Upper lobe of right lung (tissue), 1 donor: ENCODE measurements at regions not wholly inside any gene's neighbourhood (a gene's known extent, or its start where the extent isn't known, plus 50 kb on each side); places are given as distances from the start of the nearest gene placed in this dataset.

ENCODE experiments used
- ATAC-seq: fragments of 200-7000 bp; cut with Tn5 transposase; one replicate; pipeline ENCODE4 v1.9.1; 2020; ENCODE audit warnings: mild to moderate bottlenecking, moderate library complexity
- DNase-seq: peaks from one replicate; pipeline ENCODE4 v3.0.0-alpha.2; 2020
- H3K27ac ChIP-seq: fragments of 200-600 bp; one replicate; pipeline ENCODE4 v1.8.0; 2022
- H3K27me3 ChIP-seq: fragments of 200-600 bp; one replicate; pipeline ENCODE4 v1.8.0; 2022; ENCODE audit warnings: mild to moderate bottlenecking
- H3K36me3 ChIP-seq: fragments of 200-600 bp; one replicate; pipeline ENCODE4 v1.8.0; 2022
- H3K4me1 ChIP-seq: fragments of 200-600 bp; one replicate; pipeline ENCODE4 v1.8.0; 2022
- H3K4me3 ChIP-seq: fragments of 200-600 bp; one replicate; pipeline ENCODE4 v1.8.0; 2022; ENCODE audit warnings: mild to moderate bottlenecking
- H3K9me3 ChIP-seq: fragments of 200-600 bp; one replicate; pipeline ENCODE4 v1.8.0; 2022
- intact Hi-C: fragments of 100-400 bp; cut with DNase I; formaldehyde crosslinking; loops from one replicate; pipeline ENCODE4 v1.11.0; 2022
- TF ChIP-seq, protein P1 (sequence below): fragments of 200-600 bp; IDR thresholded peaks from one replicate; pipeline ENCODE4 v1.8.0; 2022; ENCODE audit warnings: antibody characterized with exemption
- donor health status: DM: no; HTN: yes; CAD: no; lungs with severe emphysema.

DNA sequence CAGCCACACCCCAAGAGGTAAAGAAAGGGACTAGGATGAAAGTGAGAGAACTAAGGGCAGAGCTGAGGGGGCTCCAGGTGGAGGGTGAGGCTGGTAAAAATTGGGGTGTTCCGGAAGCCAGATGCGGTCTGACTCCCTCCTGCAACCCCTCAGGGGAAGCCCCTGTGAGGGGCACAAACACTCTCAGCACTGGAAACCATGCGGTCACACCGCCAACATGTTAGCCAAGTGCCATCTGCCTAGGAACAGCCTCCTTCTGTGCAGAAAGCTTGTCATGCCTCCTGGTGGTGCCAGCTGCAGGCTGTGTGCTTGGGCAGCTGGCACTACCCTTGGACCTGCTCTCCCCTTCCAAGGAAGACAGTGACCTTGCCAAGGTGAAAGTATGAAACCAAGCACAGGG lies 83.5 kb upstream of the RPL38 start:
- intact Hi-C loops, result no loop called here
- DNase-seq (peak; percentile 29), ATAC-seq (no peak)
- H3K27me3 ChIP-seq, result peaks cover 14% of the 10 kb centered on the region
- no peak overlapping the region for H3K4me3 ChIP-seq
- TF ChIP-seq, protein P1, sequence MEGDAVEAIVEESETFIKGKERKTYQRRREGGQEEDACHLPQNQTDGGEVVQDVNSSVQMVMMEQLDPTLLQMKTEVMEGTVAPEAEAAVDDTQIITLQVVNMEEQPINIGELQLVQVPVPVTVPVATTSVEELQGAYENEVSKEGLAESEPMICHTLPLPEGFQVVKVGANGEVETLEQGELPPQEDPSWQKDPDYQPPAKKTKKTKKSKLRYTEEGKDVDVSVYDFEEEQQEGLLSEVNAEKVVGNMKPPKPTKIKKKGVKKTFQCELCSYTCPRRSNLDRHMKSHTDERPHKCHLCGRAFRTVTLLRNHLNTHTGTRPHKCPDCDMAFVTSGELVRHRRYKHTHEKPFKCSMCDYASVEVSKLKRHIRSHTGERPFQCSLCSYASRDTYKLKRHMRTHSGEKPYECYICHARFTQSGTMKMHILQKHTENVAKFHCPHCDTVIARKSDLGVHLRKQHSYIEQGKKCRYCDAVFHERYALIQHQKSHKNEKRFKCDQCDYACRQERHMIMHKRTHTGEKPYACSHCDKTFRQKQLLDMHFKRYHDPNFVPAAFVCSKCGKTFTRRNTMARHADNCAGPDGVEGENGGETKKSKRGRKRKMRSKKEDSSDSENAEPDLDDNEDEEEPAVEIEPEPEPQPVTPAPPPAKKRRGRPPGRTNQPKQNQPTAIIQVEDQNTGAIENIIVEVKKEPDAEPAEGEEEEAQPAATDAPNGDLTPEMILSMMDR, result no peak
- no peaks in the 10 kb centered on the region for H3K36me3 ChIP-seq
- no peak overlapping the region for H3K27ac ChIP-seq
- no peaks in the 10 kb centered on the region for H3K9me3 ChIP-seq
- no peaks in the 10 kb centered on the region for H3K4me1 ChIP-seq

DNA sequence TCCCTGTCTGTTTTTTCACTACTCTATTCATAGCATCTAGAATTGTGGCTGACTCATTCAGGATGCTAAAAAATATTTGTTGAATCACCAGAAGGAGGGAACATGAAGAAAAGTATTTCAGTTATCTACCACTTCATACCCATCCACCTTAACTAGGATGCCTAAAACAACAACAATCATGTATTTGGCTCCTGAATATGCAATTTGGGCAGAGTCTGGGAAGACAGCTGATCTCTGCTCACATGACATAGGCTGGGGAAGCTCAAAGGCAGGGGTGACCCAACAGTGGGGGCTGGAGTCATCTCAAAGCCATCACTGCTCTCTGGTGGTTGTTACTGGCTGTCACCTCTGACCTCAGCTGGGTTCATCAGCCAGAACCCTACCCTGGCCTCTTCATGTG lies 80.1 kb upstream of the RPL38 start:
- Histone ChIP-seq H3K4me1 (no peaks in the 10 kb centered on the region), H3K27ac (no peak overlapping the region), H3K9me3 (no peaks in the 10 kb centered on the region), H3K27me3 (no peaks in the 10 kb centered on the region), H3K4me3 (no peak overlapping the region), H3K36me3 (no peaks in the 10 kb centered on the region)
- intact Hi-C loops, result no loop called here
- DNase-seq (peak; percentile 6), ATAC-seq (no peak)
- TF ChIP-seq, protein P1, result no peak

DNA sequence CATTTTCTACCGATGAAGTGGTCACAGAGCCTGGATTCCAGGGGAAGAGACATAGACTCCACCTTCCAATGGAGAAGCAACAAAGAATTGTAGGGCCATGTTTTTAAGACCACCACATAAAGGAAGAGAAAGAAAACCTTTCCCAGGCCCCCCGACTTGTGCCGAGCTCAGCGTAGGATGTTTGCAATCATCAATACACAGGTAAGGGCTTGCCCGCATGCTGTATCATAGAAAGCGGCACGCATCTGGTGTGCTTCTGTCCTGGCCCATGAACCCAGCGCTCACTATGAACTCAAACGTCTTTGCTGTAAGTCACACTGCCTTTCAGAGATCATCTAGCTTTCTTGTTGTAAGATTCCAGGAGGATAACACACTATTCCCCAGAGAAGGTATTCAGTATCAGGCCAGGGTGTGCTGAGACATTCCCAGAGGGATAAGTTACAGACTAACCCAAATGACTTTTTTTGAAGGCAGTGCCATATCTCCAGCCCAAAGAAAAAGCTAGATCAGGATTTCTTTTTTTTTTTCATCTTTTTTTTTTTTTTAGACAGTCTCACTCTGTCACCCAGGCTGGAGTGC lies 79.5 kb upstream of the RPL38 start:
- TF ChIP-seq, protein P1, result no peak
- Histone ChIP-seq H3K36me3 (no peaks in the 10 kb centered on the region), H3K27me3 (no peaks in the 10 kb centered on the region), H3K4me3 (no peak overlapping the region), H3K27ac (no peak overlapping the region), H3K4me1 (no peaks in the 10 kb centered on the region), H3K9me3 (no peaks in the 10 kb centered on the region)
- no peak for ATAC-seq
- intact Hi-C loops, result no loop called here
- peak; percentile 25 for DNase-seq

DNA sequence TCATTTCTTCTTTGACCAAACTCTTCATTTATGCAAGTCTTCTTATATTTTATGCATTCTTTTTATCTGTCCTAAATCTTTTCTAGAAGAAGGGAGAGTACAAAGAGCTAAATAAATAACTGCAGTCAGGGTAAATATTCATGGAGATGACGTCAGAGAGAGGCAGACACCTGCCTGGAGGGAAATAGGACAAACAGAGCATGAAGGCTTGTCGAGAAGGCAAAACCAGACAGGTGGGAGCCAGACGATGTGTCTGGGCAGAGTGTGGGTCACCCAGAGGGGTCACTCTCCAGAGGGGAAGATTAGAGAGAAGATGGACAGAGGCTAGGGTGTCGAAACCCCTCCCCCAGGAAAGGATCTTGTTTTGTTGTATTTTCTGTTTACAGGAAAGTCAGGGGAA lies 78.3 kb upstream of the RPL38 start:
- H3K4me1 ChIP-seq, result no peaks in the 10 kb centered on the region
- no peak overlapping the region for H3K27ac ChIP-seq
- intact Hi-C loops, result no loop called here
- DNase-seq (peak; percentile 4), ATAC-seq (no peak)
- H3K9me3 ChIP-seq, result no peaks in the 10 kb centered on the region
- H3K36me3 ChIP-seq, result no peaks in the 10 kb centered on the region
- H3K27me3 ChIP-seq, result peaks cover 1% of the 10 kb centered on the region
- H3K4me3 ChIP-seq, result no peak overlapping the region
- TF ChIP-seq, protein P1, result no peak

DNA sequence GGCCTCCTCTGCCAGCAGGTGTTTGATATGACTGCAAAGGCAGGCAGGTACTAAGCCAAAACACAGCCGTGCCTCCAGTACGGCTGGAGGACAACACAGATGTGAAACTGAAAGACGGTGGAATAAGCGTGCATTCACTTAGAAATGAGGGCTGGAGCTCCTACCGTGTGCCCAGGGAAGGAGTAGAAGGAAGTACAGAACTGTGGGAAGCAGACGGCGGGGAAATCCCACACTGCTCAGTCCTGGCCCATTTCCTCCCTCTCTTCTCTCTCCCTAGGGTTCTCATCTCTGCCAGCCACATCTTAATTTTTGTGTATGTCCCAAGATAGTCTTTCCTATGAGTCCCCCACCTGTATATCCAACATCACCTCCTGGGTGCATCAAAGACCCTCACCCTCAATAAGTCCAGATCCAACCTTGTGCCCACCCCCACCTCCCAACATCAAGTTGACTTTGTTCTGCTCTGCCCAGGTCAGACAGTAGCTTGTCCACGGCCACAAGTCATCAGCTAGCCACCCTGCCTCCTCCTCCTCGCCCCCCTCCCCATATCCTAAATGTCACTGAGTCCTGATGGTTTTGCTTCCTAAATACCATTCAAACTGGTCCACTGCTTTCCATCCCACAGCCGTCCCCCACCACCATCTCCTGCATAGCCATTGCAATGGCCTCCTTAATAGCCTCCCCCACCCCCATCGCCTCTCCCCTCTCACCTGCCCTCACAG lies 77.1 kb upstream of the RPL38 start:
- intact Hi-C loops, result no loop called here
- Histone ChIP-seq H3K9me3 (no peaks in the 10 kb centered on the region), H3K27me3 (peaks cover 4% of the 10 kb centered on the region), H3K36me3 (no peaks in the 10 kb centered on the region), H3K27ac (no peak overlapping the region), H3K4me3 (no peak overlapping the region), H3K4me1 (no peaks in the 10 kb centered on the region)
- TF ChIP-seq, protein P1, result no peak
- DNase-seq, result peak; percentile 37
- peak; percentile 28 for ATAC-seq
